ENCODE measurements at regions not wholly inside any gene's neighbourhood (a gene's known extent, or its start where the extent isn't known, plus 50 kb on each side); places are given as distances from the start of the nearest gene placed in this dataset.

- no peak for DNase-seq
Observed at GRCh38 chr6:44682280-44682679, 294.8 kb downstream of the CDC5L start.

GRCh38 chr6:44682987-44683779 lies 295.7 kb downstream of the CDC5L start:
- DNase-seq, result no peak

- no peak for DNase-seq
Observed at GRCh38 chr6:44685213-44685612, 297.7 kb downstream of the CDC5L start.

GRCh38 chr6:44696099-44696498 lies 308.6 kb downstream of the CDC5L start:
- no peak for DNase-seq

GRCh38 chr6:44696686-44697085 lies 309.2 kb downstream of the CDC5L start:
- DNase-seq, result no peak

GRCh38 chr6:44697327-44697726 lies 309.8 kb downstream of the CDC5L start:
- DNase-seq, result peak; percentile 69

GRCh38 chr6:44698602-44699001 lies 311.1 kb downstream of the CDC5L start:
- DNase-seq, result no peak

GRCh38 chr6:44699082-44699481 lies 311.6 kb downstream of the CDC5L start:
- DNase-seq, result no peak

- no peak for DNase-seq
Observed at GRCh38 chr6:44699851-44700250, 312.3 kb downstream of the CDC5L start.

- DNase-seq, result no peak
Observed at GRCh38 chr6:44700422-44700821, 312.9 kb downstream of the CDC5L start.

- DNase-seq, result no peak
Observed at GRCh38 chr6:44701038-44701636, 313.6 kb downstream of the CDC5L start.

- DNase-seq, result no peak
Observed at GRCh38 chr6:44701637-44702101, 314.2 kb downstream of the CDC5L start.

- no peak for DNase-seq
Observed at GRCh38 chr6:44702292-44702691, 314.8 kb downstream of the CDC5L start.

- no peak for DNase-seq
Observed at GRCh38 chr6:44704240-44705150, 317.0 kb downstream of the CDC5L start.

GRCh38 chr6:44705596-44705995 lies 318.1 kb downstream of the CDC5L start:
- no peak for DNase-seq

GRCh38 chr6:44706011-44706410 lies 318.5 kb downstream of the CDC5L start:
- no peak for DNase-seq

- DNase-seq, result no peak
Observed at GRCh38 chr6:44708208-44708607, 320.7 kb downstream of the CDC5L start.

GRCh38 chr6:44712353-44713111 lies 325.0 kb downstream of the CDC5L start:
- peak; percentile 49 for DNase-seq

- no peak for DNase-seq
Observed at GRCh38 chr6:44715188-44715587, 327.7 kb downstream of the CDC5L start.

- DNase-seq, result no peak
Observed at GRCh38 chr6:44715925-44716324, 328.4 kb downstream of the CDC5L start.

- DNase-seq, result no peak
Observed at GRCh38 chr6:44717431-44717830, 329.9 kb downstream of the CDC5L start.

- DNase-seq, result no peak
Observed at GRCh38 chr6:44721954-44722578, 334.6 kb downstream of the CDC5L start.
